ENCODE measurements at regions not wholly inside any gene's neighbourhood (a gene's known extent, or its start where the extent isn't known, plus 50 kb on each side); places are given as distances from the start of the nearest gene placed in this dataset.
"Not testable (repeated sequence)": the region's sequence is repeated elsewhere in the genome, so short reads cannot be mapped to it uniquely, and the experiment has no call there.

DNA sequence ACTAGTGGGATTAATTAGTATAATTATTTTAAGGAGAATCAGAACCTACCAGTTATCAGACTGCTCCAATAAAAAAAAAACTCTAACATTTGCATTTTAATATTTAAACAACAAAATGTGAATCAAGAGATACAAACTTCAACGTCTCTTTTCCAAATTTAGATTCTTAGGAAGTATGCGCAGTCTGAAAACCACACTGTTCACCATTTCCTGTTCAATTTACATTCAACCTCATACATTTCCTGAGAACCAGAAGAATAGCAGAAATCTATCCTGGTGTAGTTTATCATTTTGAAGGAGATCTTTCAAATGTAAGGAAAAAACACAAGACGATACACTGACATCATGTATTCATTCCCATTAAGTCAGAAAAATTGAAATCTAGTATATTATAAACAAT is 869.2 kb downstream of the EFNA5 start:
- DNase-seq (ENCODE audit: low spot score): no peak

DNA sequence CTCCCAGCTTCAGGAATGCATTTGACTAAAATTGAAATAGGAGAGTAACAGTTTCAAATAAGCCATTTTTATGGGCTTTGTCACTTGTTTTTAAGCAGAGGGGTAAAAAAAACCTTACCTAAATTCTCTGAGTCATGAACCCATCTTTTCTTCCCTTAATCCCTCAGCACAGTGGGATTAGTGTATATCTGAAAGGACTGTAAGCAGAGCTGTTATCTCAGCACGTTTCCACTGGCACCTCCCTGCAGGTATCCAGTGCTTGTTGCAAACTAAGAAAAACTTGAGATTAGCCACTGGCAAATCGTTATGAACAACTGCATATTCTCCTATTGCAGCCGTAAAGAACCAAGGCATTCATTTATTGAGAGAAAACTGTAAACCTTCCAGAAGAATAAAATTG is 872.7 kb downstream of the EFNA5 start:
- DNase-seq (ENCODE audit: low spot score): no peak

DNA sequence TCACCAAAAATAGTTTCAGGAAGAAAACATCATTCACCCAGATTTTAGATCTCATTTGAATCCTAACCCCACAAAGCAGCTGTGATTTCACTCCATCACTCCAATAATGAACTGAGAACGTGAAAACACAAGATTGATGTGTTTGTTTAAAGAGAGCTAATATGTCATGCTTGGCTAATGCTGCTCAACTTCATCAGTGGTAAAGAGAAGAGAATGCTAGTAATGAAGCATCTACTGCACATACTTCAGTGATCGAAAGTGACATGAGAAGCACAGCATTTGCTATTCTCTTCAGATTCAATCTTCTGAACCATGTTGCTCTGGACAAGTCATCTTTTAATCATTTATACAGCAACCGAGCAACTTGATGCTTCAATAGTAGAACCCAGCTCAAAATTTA is 874.7 kb downstream of the EFNA5 start:
- no peak for DNase-seq (ENCODE audit: low spot score)

GRCh38 chr5:106784846-106785245 is 885.9 kb downstream of the EFNA5 start:
- DNase-seq (ENCODE audit: low spot score): no peak

DNA sequence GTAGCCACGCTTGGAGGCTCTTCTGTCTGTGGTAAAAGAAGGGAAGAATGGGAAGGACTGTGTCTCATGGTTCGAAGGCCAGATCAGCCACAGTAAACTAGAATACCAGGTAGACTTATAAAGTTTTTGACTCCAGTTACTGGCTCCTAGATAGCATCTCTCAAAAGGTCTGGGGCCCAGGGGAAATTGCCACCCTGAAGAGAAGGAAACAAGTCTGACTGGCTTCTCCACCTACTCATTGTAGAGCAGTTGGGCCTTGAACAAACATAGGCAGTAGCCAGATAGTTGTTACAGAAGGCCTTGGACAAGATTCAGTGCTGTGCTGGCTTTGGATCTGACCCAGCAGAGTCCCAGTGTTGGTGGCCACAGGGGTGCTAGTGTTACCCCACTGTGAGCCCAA is 890.4 kb downstream of the EFNA5 start:
- no peak for DNase-seq (ENCODE audit: low spot score)

DNA sequence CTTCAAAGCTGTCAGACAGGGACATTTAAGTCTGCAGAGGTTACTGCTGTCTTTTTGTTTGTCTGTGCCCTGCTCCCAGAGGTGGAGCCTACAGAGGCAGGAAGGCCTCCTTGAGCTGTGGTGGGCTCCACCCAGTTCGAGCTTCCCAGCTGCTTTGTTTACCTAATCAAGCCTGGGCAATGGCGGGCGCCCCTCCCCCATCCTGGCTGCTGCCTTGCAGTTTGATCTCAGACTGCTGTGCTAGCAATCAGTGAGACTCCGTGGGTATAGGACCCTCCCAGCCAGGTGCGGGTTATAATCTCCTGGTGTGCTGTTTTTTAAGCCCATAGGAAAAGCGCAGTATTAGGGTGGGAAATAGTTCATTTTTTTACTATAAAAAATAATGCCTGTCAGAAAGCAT is 894.2 kb downstream of the EFNA5 start:
- DNase-seq (ENCODE audit: low spot score): not testable (repeated sequence)

DNA sequence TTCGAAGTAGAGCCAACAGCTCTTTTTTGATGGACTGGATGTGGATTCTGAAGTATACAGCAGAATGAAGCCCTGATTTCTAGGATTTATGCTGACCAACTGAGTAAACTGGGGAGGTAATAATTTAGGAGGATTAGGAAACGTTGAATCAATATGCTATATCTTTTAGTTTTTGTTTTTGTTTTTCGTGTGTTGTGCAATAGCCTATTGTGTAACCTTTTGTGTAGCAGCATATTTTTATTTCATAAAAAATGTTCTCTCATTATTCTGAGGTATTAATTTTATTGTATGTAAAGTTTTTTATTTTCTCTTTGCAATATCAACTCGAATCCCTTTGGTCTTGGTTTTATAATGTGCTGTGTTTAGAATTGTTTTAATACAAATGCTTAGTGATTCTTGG is 902.3 kb downstream of the EFNA5 start:
- DNase-seq (ENCODE audit: low spot score): no peak

DNA sequence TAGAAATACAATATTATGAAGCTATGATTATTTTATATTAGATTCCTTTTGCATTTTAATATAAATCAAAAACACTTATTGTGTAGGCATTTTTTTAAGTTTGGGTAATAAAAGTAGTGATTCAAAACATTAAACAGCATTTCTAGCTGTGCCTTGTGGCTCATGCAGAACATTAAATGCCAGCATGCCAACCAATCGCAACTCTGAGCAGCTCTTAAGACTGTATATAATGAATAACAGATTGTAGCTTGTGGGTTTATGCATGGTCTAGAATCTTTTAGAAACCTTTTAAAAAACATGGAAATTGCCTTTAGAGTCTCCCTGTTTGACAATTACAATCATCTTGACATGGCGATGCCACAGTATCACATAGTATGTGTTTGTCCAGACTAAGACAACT is 903.8 kb downstream of the EFNA5 start:
- DNase-seq (ENCODE audit: low spot score): no peak

DNA sequence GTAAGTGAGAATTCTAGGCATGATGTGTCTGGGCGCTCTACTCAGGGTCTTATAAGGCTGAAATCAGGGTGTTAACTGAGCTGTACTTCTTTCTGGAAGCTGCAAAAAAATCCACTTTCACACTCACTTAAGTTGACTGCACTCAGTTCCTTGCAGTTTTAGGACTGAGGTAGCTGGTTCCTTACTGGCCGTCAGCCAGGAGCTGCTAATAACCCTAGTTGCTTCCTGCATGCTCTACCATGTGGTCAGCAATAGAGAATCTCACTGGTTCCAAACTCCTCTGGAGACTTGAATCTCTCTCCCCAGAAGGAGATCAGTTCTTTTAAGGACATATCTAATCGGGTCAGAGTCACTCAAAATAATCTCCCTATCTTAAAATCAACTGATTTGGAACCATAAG is 911.2 kb downstream of the EFNA5 start:
- DNase-seq (ENCODE audit: low spot score): no peak

- DNase-seq (ENCODE audit: low spot score): no peak
These were observed 911.6 kb downstream of the EFNA5 start for GRCh38 chr5:106759152-106759551.

GRCh38 chr5:106757672-106758071 is 913.1 kb downstream of the EFNA5 start:
- no peak for DNase-seq (ENCODE audit: low spot score)

- no peak for DNase-seq (ENCODE audit: low spot score)
These were observed 914.9 kb downstream of the EFNA5 start for GRCh38 chr5:106755789-106756188.

GRCh38 chr5:106755066-106755465 is 915.7 kb downstream of the EFNA5 start:
- no peak for DNase-seq (ENCODE audit: low spot score)

GRCh38 chr5:106749826-106750225 is 920.9 kb downstream of the EFNA5 start:
- DNase-seq (ENCODE audit: low spot score): no peak

DNA sequence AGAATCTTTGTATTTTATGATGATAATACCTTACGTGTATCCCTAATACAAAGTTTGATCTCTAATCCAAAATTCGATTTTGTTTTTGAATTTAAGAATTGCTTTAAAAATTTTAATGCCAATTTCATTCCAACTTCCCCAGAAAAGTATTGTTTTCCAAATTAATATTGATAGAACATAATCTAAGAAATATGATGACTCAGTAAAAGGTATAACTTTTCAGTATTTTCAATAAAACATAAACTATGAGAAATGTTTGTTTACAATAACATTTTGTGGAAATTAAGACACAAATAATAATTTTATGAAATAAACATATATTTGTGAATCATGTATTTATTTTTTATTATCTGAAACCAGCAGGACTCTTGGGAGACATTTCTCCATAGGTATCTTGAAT is 931.6 kb downstream of the EFNA5 start:
- DNase-seq (ENCODE audit: low spot score): no peak

DNA sequence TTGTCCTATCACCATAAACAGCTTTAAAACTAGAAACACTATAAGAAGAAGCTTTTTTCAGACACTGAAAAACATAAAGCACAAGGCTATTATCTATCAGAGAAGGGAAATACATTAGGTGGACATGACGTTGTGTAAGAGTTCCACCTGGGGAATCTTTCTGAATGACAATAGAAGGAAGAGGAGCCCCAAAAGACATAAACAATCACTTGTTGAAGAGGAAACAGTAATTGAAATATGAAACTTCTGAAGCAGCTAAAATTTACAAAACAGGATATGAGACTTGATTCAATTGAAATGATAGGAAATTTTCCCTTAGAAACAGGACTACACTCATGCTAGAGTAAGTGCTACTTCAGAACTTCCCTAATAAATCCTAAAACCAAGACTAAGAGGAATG is 933.6 kb downstream of the EFNA5 start:
- no peak for DNase-seq (ENCODE audit: low spot score)

GRCh38 chr5:106732624-106733023 is 938.1 kb downstream of the EFNA5 start:
- no peak for DNase-seq (ENCODE audit: low spot score)

DNA sequence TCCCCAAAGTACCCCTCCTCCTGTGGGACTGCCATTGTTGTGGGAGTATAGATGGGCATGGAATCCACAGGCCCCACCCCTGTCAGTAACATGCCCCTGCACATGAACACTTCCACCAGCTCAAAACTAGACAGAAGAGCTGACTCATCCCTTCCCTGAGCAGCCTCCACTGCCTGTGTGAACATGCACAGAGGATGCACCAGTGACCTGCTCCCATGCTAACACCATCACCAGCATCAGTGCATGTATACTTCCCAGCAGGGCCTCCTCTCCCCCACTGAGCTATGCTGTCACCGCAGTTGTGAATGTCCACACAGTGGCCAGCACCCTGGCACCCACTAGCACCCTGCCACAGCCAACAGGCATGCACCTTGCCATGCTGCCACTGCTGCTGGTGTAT is 939.8 kb downstream of the EFNA5 start:
- no peak for DNase-seq (ENCODE audit: low spot score)

DNA sequence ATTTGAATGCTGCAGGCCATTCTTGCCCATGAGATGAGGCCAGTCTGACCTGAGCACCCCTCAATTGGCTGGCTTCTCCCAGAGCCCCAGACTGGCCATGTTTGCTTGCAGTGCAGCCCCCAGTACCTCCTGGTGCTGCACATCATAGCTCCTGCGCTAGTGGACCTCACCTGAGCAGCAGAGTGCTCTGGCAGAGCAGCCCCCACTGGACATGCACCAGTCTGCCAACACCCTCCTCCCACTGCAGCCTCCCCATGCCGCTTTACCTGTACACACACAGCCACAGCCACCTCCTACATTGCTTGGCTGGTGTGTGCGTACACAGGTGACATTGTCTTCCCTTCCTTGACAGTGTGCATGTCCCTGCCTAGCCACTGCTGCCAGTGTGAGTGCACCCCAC is 940.2 kb downstream of the EFNA5 start:
- DNase-seq (ENCODE audit: low spot score): no peak

- DNase-seq (ENCODE audit: low spot score): no peak
These were observed 942.5 kb downstream of the EFNA5 start for GRCh38 chr5:106728208-106728607.

- no peak for DNase-seq (ENCODE audit: low spot score)
These were observed 943.7 kb downstream of the EFNA5 start for GRCh38 chr5:106727071-106727470.

DNA sequence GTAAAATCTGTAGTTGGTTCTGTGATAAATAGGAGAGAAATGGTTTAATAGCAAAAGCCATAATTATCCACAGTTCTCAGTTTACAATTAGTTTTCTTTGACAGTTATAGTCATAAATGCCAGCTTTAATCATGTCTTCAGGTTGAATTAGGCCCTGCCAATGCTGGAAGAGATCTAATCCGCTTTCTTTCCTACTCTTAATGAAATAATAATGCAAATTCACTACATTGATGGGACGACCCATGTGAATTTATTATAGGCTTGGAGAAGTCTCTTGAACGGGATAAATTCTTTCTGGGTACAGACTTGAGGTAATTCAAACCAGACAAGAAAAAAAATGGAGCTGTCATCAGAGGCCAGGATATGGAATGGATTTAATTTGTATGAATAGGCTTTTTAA is 950.4 kb downstream of the EFNA5 start:
- no peak for DNase-seq (ENCODE audit: low spot score)

GRCh38 chr5:106699796-106700195 is 970.9 kb downstream of the EFNA5 start:
- no peak for DNase-seq (ENCODE audit: low spot score)

DNA sequence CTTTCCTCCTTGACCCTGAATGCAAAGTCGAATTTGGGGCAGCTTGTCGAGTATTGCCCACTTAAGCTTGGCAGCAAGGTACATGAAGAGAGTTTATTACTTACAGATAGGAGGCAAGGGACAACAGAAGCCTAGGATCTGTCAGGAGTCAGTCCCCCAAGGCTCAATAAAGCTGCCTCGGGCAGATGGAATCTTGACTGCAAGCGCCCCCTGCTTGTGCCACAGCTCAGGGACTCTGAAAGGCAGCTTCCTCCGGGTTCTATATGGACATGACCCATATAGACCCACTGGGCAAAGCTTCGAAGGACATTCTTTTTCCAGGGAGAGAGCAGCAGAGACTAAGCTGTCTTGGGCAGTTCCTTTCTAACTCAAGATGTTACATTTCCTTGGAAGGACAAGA is 971.5 kb downstream of the EFNA5 start:
- no peak for DNase-seq (ENCODE audit: low spot score)

DNA sequence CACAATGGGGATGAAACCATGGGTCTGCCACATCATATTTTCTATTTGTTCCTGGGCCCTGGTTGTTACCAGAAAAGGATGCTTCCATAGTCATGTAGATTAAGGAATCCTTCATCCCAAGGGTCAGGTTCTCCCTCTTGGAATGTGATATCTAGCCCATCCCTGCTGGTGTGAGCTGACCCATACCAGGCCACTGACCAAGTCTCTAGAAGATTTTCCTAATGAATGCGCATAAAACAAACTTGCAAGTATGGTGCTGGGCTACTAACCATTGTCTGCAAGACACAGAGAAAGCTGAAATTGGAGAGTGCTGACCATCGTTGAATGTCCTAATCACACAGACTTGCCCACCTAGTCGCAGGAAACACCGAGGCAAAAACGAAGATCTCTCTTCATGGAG is 972.6 kb downstream of the EFNA5 start:
- no peak for DNase-seq (ENCODE audit: low spot score)
